Lung (tissue), 11 donors: ENCODE measurements at regions not wholly inside any gene's neighbourhood (a gene's known extent, or its start where the extent isn't known, plus 50 kb on each side); places are given as distances from the start of the nearest gene placed in this dataset.

Experiments
- ATAC-seq: fragments of 200-7000 bp; cut with Tn5 transposase; one replicate; pipeline ENCODE4 v1.9.1; 2020; ENCODE audit warnings: moderate number of reproducible peaks; ENCODE audit not compliant: insufficient read depth, low FRiP score
- DNase-seq, 3 donors: peaks; one replicate each; pipeline ENCODE4 v3.0.0-alpha.2; 2013 to 2017
- H3K27ac ChIP-seq, 2 donors: one replicate each; pipeline ENCODE4 v1.5.1; 2013; ENCODE audit warnings: mild to moderate bottlenecking in 2 of 2, moderate library complexity in 2 of 2, control low read depth in 1 of 2, inconsistent platforms in 1 of 2, low read depth in 1 of 2, low read length in 1 of 2
- H3K27me3 ChIP-seq, 3 donors: one replicate each; pipeline ENCODE4 v1.5.1; 2013; ENCODE audit warnings: low read length in 2 of 3; ENCODE audit not compliant: control insufficient read depth in 3 of 3, insufficient read depth in 3 of 3
- H3K36me3 ChIP-seq, 4 donors: one replicate each; pipeline ENCODE4 v1.5.1; 2013; ENCODE audit warnings: low read length in 4 of 4, mild to moderate bottlenecking in 1 of 4, moderate library complexity in 1 of 4; ENCODE audit not compliant: control insufficient read depth in 4 of 4, insufficient read depth in 4 of 4
- H3K4me1 ChIP-seq, 5 donors: one replicate each; pipeline ENCODE4 v1.5.1; 2013; ENCODE audit warnings: low read length in 5 of 5, mild to moderate bottlenecking in 2 of 5, moderate library complexity in 1 of 5; ENCODE audit not compliant: control insufficient read depth in 5 of 5, insufficient read depth in 5 of 5
- H3K4me3 ChIP-seq: one replicate; pipeline ENCODE4 v1.5.1; 2013; ENCODE audit warnings: mild to moderate bottlenecking, control low read depth, moderate library complexity
- H3K9ac ChIP-seq, 2 donors: one replicate each; pipeline ENCODE4 v1.5.1; 2013; ENCODE audit warnings: low read length in 2 of 2, control low read depth in 1 of 2; ENCODE audit not compliant: insufficient read depth in 1 of 2
- H3K9me3 ChIP-seq, 4 donors: one replicate each; pipeline ENCODE4 v1.5.1; 2013; ENCODE audit warnings: low read length in 3 of 4, mild to moderate bottlenecking in 1 of 4, moderate library complexity in 1 of 4; ENCODE audit not compliant: control insufficient read depth in 4 of 4, insufficient read depth in 3 of 4
- CTCF ChIP-seq: IDR thresholded peaks from 2 replicates; pipeline ENCODE4 v1.5.1; 2012; ENCODE audit warnings: mild to moderate bottlenecking; ENCODE audit errors: control extremely low read depth, extremely low read depth
- WGBS, 2 donors: extraction: QIAGEN DNeasy Blood & Tissue Kit; methylation state at CpG; one replicate each; pipeline ENCODE4 v1.1.7; 2013; 5-methylcytosine and 5-hydroxymethylcytosine counted together
- donor health status: control.
- donor health status: control.
- donor health status: Bipolar disorder and iron deficiency.
- donor health status: healthy.
- donor health status: DM: yes; HTN: yes; CAD: no.

- no peaks in the 10 kb centered on the region for H3K9me3 ChIP-seq
- H3K4me1 ChIP-seq: peaks cover 0 to 16% (median 0%) of the 10 kb centered on the region in 5 donors
- no peak for DNase-seq
- ATAC-seq: no peak
- WGBS, 2 donors: 52% methylated on average over 8 of the region's 8 CpGs
- no peak overlapping the region for H3K9ac ChIP-seq
- H3K4me3 ChIP-seq: no peak overlapping the region
- no peaks in the 10 kb centered on the region for H3K36me3 ChIP-seq
- H3K27me3 ChIP-seq: no peaks in the 10 kb centered on the region
- TF ChIP-seq CTCF: no peak
- no peak overlapping the region for H3K27ac ChIP-seq
Measured at GRCh38 chr4:24001486-24002329, 111.9 kb upstream of the PPARGC1A start.

GRCh38 chr4:24000470-24000831, 110.6 kb upstream of the PPARGC1A start:
- ATAC-seq: no peak
- WGBS, 2 donors: 82 to 88% methylated on average over 3 of the region's 3 CpGs
- peaks cover 0 to 16% (median 0%) of the 10 kb centered on the region in 5 donors for H3K4me1 ChIP-seq

GRCh38 chr4:23999714-24000469, 110.0 kb upstream of the PPARGC1A start:
- H3K9ac ChIP-seq: no peak overlapping the region

More at GRCh38 chr4:24000470-24000831, 110.6 kb upstream of the PPARGC1A start:
- no peak for DNase-seq
- Histone ChIP-seq H3K9me3 (no peaks in the 10 kb centered on the region), H3K27ac (no peak overlapping the region), H3K4me3 (no peak overlapping the region), H3K27me3 (no peaks in the 10 kb centered on the region), H3K9ac (no peak overlapping the region), H3K36me3 (no peaks in the 10 kb centered on the region)
- TF ChIP-seq CTCF: no peak

More at GRCh38 chr4:23999714-24000469, 110.0 kb upstream of the PPARGC1A start:
- no peak for TF ChIP-seq CTCF
- Histone ChIP-seq H3K4me3 (no peak overlapping the region), H3K4me1 (peaks cover 0 to 16% (median 0%) of the 10 kb centered on the region in 5 donors), H3K27ac (no peak overlapping the region), H3K36me3 (no peaks in the 10 kb centered on the region), H3K9me3 (no peaks in the 10 kb centered on the region), H3K27me3 (no peaks in the 10 kb centered on the region)
- WGBS, 2 donors: 81 to 86% methylated on average over 17 of the region's 17 CpGs
- ATAC-seq (no peak), DNase-seq (no peak)
